IMR-90 (cell line): ENCODE measurements at regions not wholly inside any gene's neighbourhood (a gene's known extent, or its start where the extent isn't known, plus 50 kb on each side); places are given as distances from the start of the nearest gene placed in this dataset.

Experiments
- ATAC-seq: fragments of 200-7000 bp; cut with Tn5 transposase; 2 replicates; pipeline ENCODE4 v1.9.1; 2020; ENCODE audit warnings: low read depth, mild to moderate bottlenecking, moderate library complexity
- BruUV-seq: library from RNA; stranded (reverse); fragments of 400-500 nt; replicated peaks from 2 replicates; lab custom pipeline; 2021; lab: Mats Ljungman, UMichigan
- CTCF ChIA-PET: fragments of 300-600 bp; formaldehyde crosslinking; extraction: SDS; loops from one replicate; lab custom pipeline; 2021; ENCODE audit warnings: antibody characterized with exemption; lab: Yijun Ruan, JAX
- POLR2A ChIA-PET: fragments of 300-600 bp; sonication (Branson Sonifier 250); formaldehyde crosslinking; loops from one replicate; lab custom pipeline; 2022; ENCODE audit warnings: antibody characterized with exemption; ENCODE audit not compliant: unreplicated experiment; lab: Charles Lee
- DNase-seq: peaks from one replicate; pipeline ENCODE4 v3.0.0; 2013
- H2AFZ ChIP-seq: replicated peaks from 2 replicates; pipeline ENCODE3; 2013; ENCODE audit warnings: low read length, mild to moderate bottlenecking; ENCODE audit not compliant: poor library complexity
- H2AK5ac ChIP-seq: 2 replicates; pipeline ENCODE4 v1.6.1; 2013; ENCODE audit warnings: low read depth, low read length, inconsistent platforms
- H2AK9ac ChIP-seq: replicated peaks from 2 replicates; pipeline ENCODE3; 2013; ENCODE audit warnings: mild to moderate bottlenecking, low read depth, low read length, moderate library complexity; ENCODE audit not compliant: poor library complexity
- H2BK120ac ChIP-seq: 2 replicates; pipeline ENCODE4 v1.6.1; 2013; ENCODE audit warnings: low read depth, low read length, inconsistent platforms
- H2BK15ac ChIP-seq: 3 replicates; pipeline ENCODE4 v1.6.1; 2013; ENCODE audit warnings: low read depth, low read length, inconsistent platforms
- H2BK20ac ChIP-seq: 2 replicates; pipeline ENCODE4 v1.6.1; 2013; ENCODE audit warnings: low read depth, mild to moderate bottlenecking, inconsistent platforms, low read length, moderate library complexity
- H2BK5ac ChIP-seq: 2 replicates; pipeline ENCODE4 v1.6.1; 2013; ENCODE audit warnings: mild to moderate bottlenecking, low read depth, low read length, inconsistent platforms; ENCODE audit not compliant: poor library complexity, severe bottlenecking
- H3K14ac ChIP-seq: replicated peaks from 2 replicates; pipeline ENCODE4 v1.6.1; 2013; ENCODE audit warnings: low read depth, low read length, inconsistent platforms
- H3K18ac ChIP-seq: 2 replicates; pipeline ENCODE4 v1.6.1; 2013; ENCODE audit warnings: low read depth, low read length, control low read depth
- H3K23ac ChIP-seq: 2 replicates; pipeline ENCODE4 v1.6.1; 2013; ENCODE audit warnings: low read depth, low read length, inconsistent platforms
- H3K27ac ChIP-seq: 2 replicates; pipeline ENCODE4 v1.5.1; 2013; ENCODE audit warnings: mild to moderate bottlenecking, control low read depth, low read length; ENCODE audit not compliant: insufficient read depth
- H3K27me3 ChIP-seq: 2 replicates; pipeline ENCODE4 v1.6.1; 2013; ENCODE audit warnings: low read length; ENCODE audit not compliant: control insufficient read depth, insufficient read depth
- H3K36me3 ChIP-seq: 2 replicates; pipeline ENCODE4 v1.6.1; 2013; ENCODE audit warnings: low read length, mixed read lengths; ENCODE audit not compliant: control insufficient read depth, insufficient read depth
- H3K4ac ChIP-seq: 2 replicates; pipeline ENCODE4 v1.6.1; 2013; ENCODE audit warnings: low read depth, low read length, inconsistent platforms
- H3K4me1 ChIP-seq: 2 replicates; pipeline ENCODE4 v1.6.1; 2013; ENCODE audit warnings: low read length, mixed read lengths; ENCODE audit not compliant: control insufficient read depth, insufficient read depth
- H3K4me2 ChIP-seq: 2 replicates; pipeline ENCODE4 v1.6.1; 2013; ENCODE audit warnings: low read depth, mild to moderate bottlenecking, control low read depth, low read length, moderate library complexity
- H3K4me3 ChIP-seq: 2 replicates; pipeline ENCODE4 v1.5.1; 2013; ENCODE audit warnings: low read depth, mild to moderate bottlenecking, control low read depth, low read length, moderate library complexity; ENCODE audit not compliant: insufficient read depth
- H3K56ac ChIP-seq: 2 replicates; pipeline ENCODE4 v1.6.1; 2013; ENCODE audit warnings: low read length, inconsistent platforms; ENCODE audit not compliant: insufficient read depth; ENCODE audit errors: extremely low read depth
- H3K79me1 ChIP-seq, 2 experiments: 2 replicates each; pipeline ENCODE4 v1.6.1; 2013; ENCODE audit warnings: low read length in 2 of 2, inconsistent platforms in 1 of 2, low read depth in 1 of 2
- H3K9ac ChIP-seq: 2 replicates; pipeline ENCODE4 v1.6.1; 2013; ENCODE audit warnings: low read depth, low read length, control low read depth
- H3K9me1 ChIP-seq: 2 replicates; pipeline ENCODE4 v1.6.1; 2013; ENCODE audit warnings: low read length, inconsistent platforms; ENCODE audit not compliant: insufficient read depth
- H3K9me3 ChIP-seq: 2 replicates; pipeline ENCODE4 v1.6.1; 2013; ENCODE audit warnings: low read length; ENCODE audit not compliant: control insufficient read depth, insufficient read depth
- H4K20me1 ChIP-seq: 2 replicates; pipeline ENCODE4 v1.6.1; 2013; ENCODE audit warnings: low read length, inconsistent platforms; ENCODE audit not compliant: insufficient read depth
- H4K5ac ChIP-seq: 2 replicates; pipeline ENCODE4 v1.6.1; 2013; ENCODE audit warnings: mild to moderate bottlenecking, low read depth, low read length, control low read depth
- H4K8ac ChIP-seq, 2 experiments: 2 replicates each; pipeline ENCODE4 v1.6.1; 2013; ENCODE audit warnings: low read depth in 2 of 2, low read length in 2 of 2, control low read depth in 1 of 2, inconsistent platforms in 1 of 2
- H4K91ac ChIP-seq: 2 replicates; pipeline ENCODE4 v1.6.1; 2013; ENCODE audit warnings: low read depth, low read length, inconsistent platforms; ENCODE audit not compliant: insufficient read depth
- BHLHE40 ChIP-seq: fragments of 150-350 bp; IDR thresholded peaks from 2 replicates; pipeline ENCODE4 v1.6.1; 2016; ENCODE audit warnings: mild to moderate bottlenecking, low read depth, low read length
- CEBPB ChIP-seq: IDR thresholded peaks from 2 replicates; pipeline ENCODE4 v1.6.1; 2012; ENCODE audit warnings: low read depth, low read length, improper control_type of control experiment
- CHD1 ChIP-seq: IDR thresholded peaks from 2 replicates; pipeline ENCODE4 v1.6.1; 2012; ENCODE audit warnings: low read depth, low read length, improper control_type of control experiment
- CTCF ChIP-seq: conservative IDR thresholded peaks from 2 replicates; pipeline ENCODE4 v1.5.1; 2012; ENCODE audit warnings: mild to moderate bottlenecking, low read depth, low read length, improper control_type of control experiment
- ELK1 ChIP-seq: fragments of 150-350 bp; IDR thresholded peaks from 2 replicates; pipeline ENCODE4 v1.6.1; 2016; ENCODE audit warnings: low read depth, mild to moderate bottlenecking, low read length, moderate library complexity, borderline replicate concordance
- FOS ChIP-seq: fragments of 150-350 bp; IDR thresholded peaks from 2 replicates; pipeline ENCODE4 v1.6.1; 2016; ENCODE audit warnings: low read depth, low read length
- MAFK ChIP-seq: IDR thresholded peaks from 2 replicates; pipeline ENCODE4 v1.6.1; 2012; ENCODE audit warnings: low read depth, low read length, improper control_type of control experiment
- MAZ ChIP-seq: IDR thresholded peaks from 2 replicates; pipeline ENCODE4 v1.6.1; 2012; ENCODE audit warnings: low read depth, mild to moderate bottlenecking, low read length, improper control_type of control experiment, moderate library complexity, borderline replicate concordance
- MXI1 ChIP-seq: IDR thresholded peaks from 2 replicates; pipeline ENCODE4 v1.6.1; 2012; ENCODE audit warnings: low read depth, mild to moderate bottlenecking, low read length, moderate library complexity, borderline replicate concordance
- NFE2L2 ChIP-seq: fragments of 150-350 bp; IDR thresholded peaks from 2 replicates; pipeline ENCODE4 v1.6.1; 2016; ENCODE audit warnings: low read depth, mild to moderate bottlenecking, low read length
- POLR2A ChIP-seq: IDR thresholded peaks from 2 replicates; pipeline ENCODE4 v1.6.1; 2012; ENCODE audit warnings: mild to moderate bottlenecking, low read depth, low read length
- RAD21 ChIP-seq: IDR thresholded peaks from 2 replicates; pipeline ENCODE4 v1.6.1; 2012; ENCODE audit warnings: low read length, improper control_type of control experiment
- RCOR1 ChIP-seq: IDR thresholded peaks from 2 replicates; pipeline ENCODE4 v1.6.1; 2012; ENCODE audit warnings: mild to moderate bottlenecking, low read length, improper control_type of control experiment; ENCODE audit not compliant: insufficient replicate concordance
- RFX5 ChIP-seq: IDR thresholded peaks from 2 replicates; pipeline ENCODE4 v1.8.0; 2012; ENCODE audit warnings: low read depth, mild to moderate bottlenecking, low read length, moderate library complexity
- SMC3 ChIP-seq: fragments of 150-350 bp; IDR thresholded peaks from 2 replicates; pipeline ENCODE4 v1.6.1; 2016; ENCODE audit warnings: low read depth, mild to moderate bottlenecking, antibody characterized with exemption, low read length, moderate library complexity
- USF2 ChIP-seq: fragments of 150-350 bp; IDR thresholded peaks from 2 replicates; pipeline ENCODE4 v1.6.1; 2017; ENCODE audit warnings: mild to moderate bottlenecking, antibody characterized with exemption, low read length, low read depth
- WGBS, 2 experiments: methylation state at CpG; one replicate each; pipeline versions ENCODE4 v1.1.5 to v1.1.7; 2013; ENCODE audit warnings: missing lambda C conversion rate in 2 of 2; ENCODE audit not compliant: insufficient read length in 1 of 2; ENCODE audit errors: extremely low coverage in 2 of 2; 5-methylcytosine and 5-hydroxymethylcytosine counted together
- dilution Hi-C: fragments of 300-500 bp; cut with HindIII; formaldehyde crosslinking; loops from one replicate; pipeline ENCODE4 v1.14.3; 2018; ENCODE audit warnings: low sequenced_read_pairs; ENCODE audit not compliant: unreplicated experiment
- in situ Hi-C: fragments of 300-500 bp; cut with MboI; formaldehyde crosslinking; loops from 3 replicates; pipeline ENCODE4 v1.14.3; 2019; ENCODE audit warnings: low sequenced_read_pairs, inconsistent platforms, mixed read lengths
- intact Hi-C: fragments of 100-400 bp; cut with micrococcal nuclease; formaldehyde crosslinking; loops from 2 replicates; pipeline ENCODE4 v1.10.0; 2022

GRCh38 chr5:56683733-56684132 is 131.6 kb upstream of the MAP3K1 start:
- Histone ChIP-seq H3K4ac (no peak overlapping the region), H2BK15ac (no peak overlapping the region), H3K79me1 (no peaks in the 10 kb centered on the region), H4K5ac (no peak overlapping the region), H3K9me3 (no peaks in the 10 kb centered on the region), H3K4me3 (no peak overlapping the region), H3K9me1 (peaks cover 6% of the 10 kb centered on the region), H3K23ac (no peak overlapping the region), H2AK5ac (no peak overlapping the region), H3K27ac (no peak overlapping the region), H3K4me2 (no peak overlapping the region), H2BK5ac (no peak overlapping the region), H3K27me3 (no peaks in the 10 kb centered on the region), H3K36me3 (no peaks in the 10 kb centered on the region), H4K8ac (no peak overlapping the region), H4K20me1 (no peaks in the 10 kb centered on the region), H2BK120ac (no peak overlapping the region), H3K56ac (no peak overlapping the region), H3K9ac (no peak overlapping the region), H4K91ac (no peak overlapping the region), H2AFZ (no peak overlapping the region), H3K4me1 (peaks cover 7% of the 10 kb centered on the region; the same call in 1 of the 2 replicates), H3K14ac (no peak overlapping the region), H2AK9ac (no peak overlapping the region), H2BK20ac (no peak overlapping the region), H3K18ac (no peak overlapping the region)
- no peak for TF ChIP-seq BHLHE40
- TF ChIP-seq POLR2A = no peak
- TF ChIP-seq MAZ = no peak
- no peak for TF ChIP-seq RFX5
- no peak for TF ChIP-seq MXI1
- no peak for TF ChIP-seq CHD1
- no peak for TF ChIP-seq FOS
- TF ChIP-seq CEBPB = no peak
- no peak for TF ChIP-seq MAFK
- no peak for TF ChIP-seq NFE2L2
- no peak for TF ChIP-seq ELK1
- TF ChIP-seq RAD21 = no peak
- no peak for TF ChIP-seq CTCF
- no peak for TF ChIP-seq USF2
- TF ChIP-seq RCOR1 = no peak
- TF ChIP-seq SMC3 = no peak
- DNase-seq (no peak), ATAC-seq (no peak)
- ChIA-PET CTCF (no interaction called here), POLR2A (no interaction called here)
- no TSS peak for BruUV-seq
- intact Hi-C loops = no loop called here
- dilution Hi-C loops = no loop called here
- WGBS, 2 experiments = no CpG with 5 or more reads among the region's 2 CpGs
- in situ Hi-C loops = no loop called here
